Loucy (cell line): ENCODE measurements at regions not wholly inside any gene's neighbourhood (a gene's known extent, or its start where the extent isn't known, plus 50 kb on each side); places are given as distances from the start of the nearest gene placed in this dataset.

Experiments used
- EZH2phosphoT487 ChIP-seq: fragments of 200-600 bp; IDR thresholded peaks from 2 replicates; pipeline ENCODE4 v1.6.1; 2018; ENCODE audit warnings: antibody characterized with exemption, mild to moderate bottlenecking, moderate library complexity, borderline replicate concordance
- TF ChIP-seq, protein P1 (sequence below): fragments of 200-600 bp; sonication (generic); conservative IDR thresholded peaks from 2 replicates; pipeline ENCODE4 v1.5.1; 2014; ENCODE audit warnings: mild to moderate bottlenecking, antibody characterized with exemption, low read length

DNA sequence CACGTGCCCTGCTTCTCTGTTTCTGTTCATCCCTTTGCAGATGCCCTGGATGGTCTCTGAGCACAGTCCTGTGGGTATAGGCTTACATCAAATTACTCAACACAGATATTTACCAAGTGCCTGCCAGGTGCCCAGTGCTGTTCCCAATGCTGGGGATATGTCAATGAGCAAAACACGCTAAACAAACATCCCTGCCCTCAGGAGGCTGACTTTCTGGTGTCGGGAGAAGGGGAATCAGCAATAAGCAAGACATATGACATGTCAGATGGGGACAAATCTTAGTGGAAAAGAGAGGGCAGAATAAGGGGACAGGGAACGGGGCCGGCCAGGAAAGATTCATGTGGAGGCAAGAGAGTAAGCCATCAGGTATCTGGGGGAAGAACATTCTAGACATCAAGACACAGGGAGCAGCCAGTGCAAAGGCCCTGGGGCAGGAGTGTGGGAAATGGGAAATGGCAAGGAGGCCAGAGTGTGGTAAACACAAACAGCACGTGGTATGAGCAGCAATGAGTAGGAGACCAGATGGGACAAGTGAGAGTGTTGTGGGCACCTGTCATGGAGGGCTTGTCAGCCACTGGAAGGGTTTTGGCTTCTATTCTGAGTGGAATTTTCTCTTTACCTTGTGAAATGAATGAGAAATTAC lies 160.2 kb upstream of the KAZN start:
- TF ChIP-seq, protein P1, sequence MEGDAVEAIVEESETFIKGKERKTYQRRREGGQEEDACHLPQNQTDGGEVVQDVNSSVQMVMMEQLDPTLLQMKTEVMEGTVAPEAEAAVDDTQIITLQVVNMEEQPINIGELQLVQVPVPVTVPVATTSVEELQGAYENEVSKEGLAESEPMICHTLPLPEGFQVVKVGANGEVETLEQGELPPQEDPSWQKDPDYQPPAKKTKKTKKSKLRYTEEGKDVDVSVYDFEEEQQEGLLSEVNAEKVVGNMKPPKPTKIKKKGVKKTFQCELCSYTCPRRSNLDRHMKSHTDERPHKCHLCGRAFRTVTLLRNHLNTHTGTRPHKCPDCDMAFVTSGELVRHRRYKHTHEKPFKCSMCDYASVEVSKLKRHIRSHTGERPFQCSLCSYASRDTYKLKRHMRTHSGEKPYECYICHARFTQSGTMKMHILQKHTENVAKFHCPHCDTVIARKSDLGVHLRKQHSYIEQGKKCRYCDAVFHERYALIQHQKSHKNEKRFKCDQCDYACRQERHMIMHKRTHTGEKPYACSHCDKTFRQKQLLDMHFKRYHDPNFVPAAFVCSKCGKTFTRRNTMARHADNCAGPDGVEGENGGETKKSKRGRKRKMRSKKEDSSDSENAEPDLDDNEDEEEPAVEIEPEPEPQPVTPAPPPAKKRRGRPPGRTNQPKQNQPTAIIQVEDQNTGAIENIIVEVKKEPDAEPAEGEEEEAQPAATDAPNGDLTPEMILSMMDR, result no peak
- TF ChIP-seq EZH2phosphoT487, result no peak
